Right cardiac atrium (tissue), 5 donors: ENCODE measurements at regions not wholly inside any gene's neighbourhood (a gene's known extent, or its start where the extent isn't known, plus 50 kb on each side); places are given as distances from the start of the nearest gene placed in this dataset.

Experiments
- ATAC-seq, 2 donors: fragments of 200-7000 bp; cut with Tn5 transposase; one replicate each; pipeline versions ENCODE4 v1.8.0 to v1.9.1; 2020; ENCODE audit warnings: moderate library complexity in 2 of 2, mild to moderate bottlenecking in 1 of 2
- DNase-seq, 3 donors: peaks; one replicate each; pipeline ENCODE4 v3.0.0-alpha.2; 2020
- H3K27ac ChIP-seq: one replicate; pipeline ENCODE4 v1.5.1; 2013; ENCODE audit warnings: mild to moderate bottlenecking, low read length, control low read depth, moderate library complexity
- H3K27me3 ChIP-seq: one replicate; pipeline ENCODE4 v1.6.1; 2013; ENCODE audit not compliant: control insufficient read depth, insufficient read depth
- H3K4me1 ChIP-seq: one replicate; pipeline ENCODE4 v1.6.1; 2013; ENCODE audit warnings: low read length; ENCODE audit not compliant: control insufficient read depth, insufficient read depth
- H3K4me3 ChIP-seq: one replicate; pipeline ENCODE4 v1.5.1; 2013; ENCODE audit warnings: low read length, control low read depth
- H3K9me3 ChIP-seq: one replicate; pipeline ENCODE4 v1.6.1; 2013; ENCODE audit warnings: low read length; ENCODE audit not compliant: control insufficient read depth
- WGBS: extraction: QIAGEN DNeasy Blood & Tissue Kit; methylation state at CpG from one replicate; pipeline ENCODE4 v1.1.7; 2013; 5-methylcytosine and 5-hydroxymethylcytosine counted together
- intact Hi-C, 4 donors: fragments of 100-400 bp; cut with DNase I; formaldehyde crosslinking; loops; one replicate each; pipeline versions ENCODE4 v1.11.0 to v1.14.0; 2022 to 2023
- donor health status: healthy with polysubstance abuse.
- donor health status: DM: no; HTN: yes; CAD: no.
- donor health status: DM: no; HTN: no; CAD: no.
- donor health status: DM: no; HTN: yes; CAD: no; lungs with severe emphysema.
- donor health status: DM: yes; HTN: yes; CAD: no.

- Histone ChIP-seq H3K9me3 (no peaks in the 10 kb centered on the region), H3K27ac (no peak overlapping the region), H3K4me3 (no peak overlapping the region), H3K27me3 (no peaks in the 10 kb centered on the region), H3K4me1 (no peaks in the 10 kb centered on the region)
- 45% methylated on average over 1 of the region's 1 CpG for WGBS
- ATAC-seq (no peak), DNase-seq (no peak)
- intact Hi-C loops, result no loop called here
Observed at GRCh38 chr14:36009643-36010042, 166.9 kb downstream of the PTCSC3 start.

GRCh38 chr14:36006623-36007022 is 169.9 kb downstream of the PTCSC3 start:
- ATAC-seq (no peak), DNase-seq (no peak)
- Histone ChIP-seq H3K9me3 (no peaks in the 10 kb centered on the region), H3K4me1 (no peaks in the 10 kb centered on the region), H3K27me3 (no peaks in the 10 kb centered on the region), H3K4me3 (no peak overlapping the region), H3K27ac (no peak overlapping the region)
- 77% methylated on average over 4 of the region's 4 CpGs for WGBS
- intact Hi-C loops, result no loop called here

DNA sequence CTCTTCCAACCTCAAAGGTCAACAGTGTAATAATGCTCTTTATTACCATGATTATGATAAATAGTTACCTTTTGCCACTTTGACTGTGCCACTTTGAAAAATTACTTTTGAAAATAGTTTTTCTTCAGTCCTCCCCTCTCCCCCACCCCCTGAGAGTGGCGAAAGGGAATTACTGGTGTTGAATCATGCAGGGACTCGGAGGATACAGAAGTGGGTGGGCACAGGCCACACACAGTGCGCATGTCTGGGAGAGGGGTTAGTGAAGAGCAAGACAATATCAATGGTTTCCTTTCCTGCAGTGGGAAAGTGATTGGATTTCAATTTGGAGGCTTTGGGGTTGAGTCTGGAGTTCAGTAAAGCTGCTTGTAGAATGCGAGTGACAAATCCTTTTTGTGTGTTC is 170.9 kb downstream of the PTCSC3 start:
- WGBS, result 77% methylated on average over 4 of the region's 4 CpGs
- H3K4me1 ChIP-seq, result no peaks in the 10 kb centered on the region
- ATAC-seq, result no peak
- H3K9me3 ChIP-seq, result no peaks in the 10 kb centered on the region
- no peak for DNase-seq
- H3K27me3 ChIP-seq, result no peaks in the 10 kb centered on the region
- intact Hi-C loops, result no loop called here
- H3K27ac ChIP-seq, result no peak overlapping the region
- H3K4me3 ChIP-seq, result no peak overlapping the region

DNA sequence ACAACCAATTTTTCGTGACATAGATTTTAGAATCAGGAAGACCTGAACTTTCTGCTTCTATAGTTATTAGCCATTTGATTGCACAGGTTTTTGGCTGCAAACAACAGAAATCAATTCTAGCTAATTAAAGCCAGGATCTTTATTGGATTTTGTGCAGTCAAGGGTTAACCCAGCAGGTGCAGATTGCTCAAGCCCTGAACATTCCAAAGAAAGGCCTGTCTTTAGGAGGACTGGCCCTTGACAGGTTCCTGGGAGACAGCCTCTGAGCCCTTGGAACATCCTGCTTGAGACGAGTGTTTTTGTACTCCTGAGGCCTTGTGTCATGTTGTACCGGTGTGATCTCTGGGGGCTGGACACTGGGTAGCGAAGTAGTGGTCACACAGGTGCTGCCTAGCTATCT is 174.6 kb downstream of the PTCSC3 start:
- Histone ChIP-seq H3K4me1 (no peaks in the 10 kb centered on the region), H3K4me3 (no peak overlapping the region), H3K27me3 (no peaks in the 10 kb centered on the region), H3K27ac (no peak overlapping the region), H3K9me3 (no peaks in the 10 kb centered on the region)
- ATAC-seq (no peak), DNase-seq (no peak)
- WGBS, result 76% methylated on average over 4 of the region's 4 CpGs
- intact Hi-C loops, result no loop called here

GRCh38 chr14:35999294-35999693 is 173.2 kb downstream of the BRMS1L start:
- H3K27ac ChIP-seq, result no peak overlapping the region
- no peaks in the 10 kb centered on the region for H3K9me3 ChIP-seq
- 88% methylated on average over 5 of the region's 5 CpGs for WGBS
- H3K4me3 ChIP-seq, result no peak overlapping the region
- intact Hi-C loops, result no loop called here
- ATAC-seq (no peak), DNase-seq (no peak)
- no peaks in the 10 kb centered on the region for H3K4me1 ChIP-seq
- H3K27me3 ChIP-seq, result no peaks in the 10 kb centered on the region

GRCh38 chr14:35998303-35998702 is 172.2 kb downstream of the BRMS1L start:
- Histone ChIP-seq H3K27me3 (no peaks in the 10 kb centered on the region), H3K27ac (no peak overlapping the region), H3K4me1 (no peaks in the 10 kb centered on the region), H3K9me3 (no peaks in the 10 kb centered on the region), H3K4me3 (no peak overlapping the region)
- no peak for ATAC-seq
- intact Hi-C loops, result no loop called here
- no peak for DNase-seq
- WGBS, result 84% methylated on average over 12 of the region's 12 CpGs

DNA sequence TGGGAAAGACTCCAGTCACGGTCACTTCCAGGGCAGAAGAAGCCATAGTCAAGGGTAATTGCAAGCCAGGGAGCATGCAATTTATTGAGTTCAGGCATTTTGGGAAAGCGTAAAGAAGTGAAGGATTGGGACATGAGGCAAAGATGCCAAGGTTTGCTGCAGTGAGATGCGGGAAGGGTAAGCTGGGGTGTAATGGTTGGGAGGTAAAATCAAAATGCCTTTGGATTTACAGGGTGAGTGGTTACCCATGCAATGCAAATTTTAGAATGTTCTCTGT is 167.5 kb downstream of the BRMS1L start:
- no peaks in the 10 kb centered on the region for H3K9me3 ChIP-seq
- H3K27ac ChIP-seq, result no peak overlapping the region
- H3K27me3 ChIP-seq, result no peaks in the 10 kb centered on the region
- ATAC-seq (no peak), DNase-seq (no peak)
- no peaks in the 10 kb centered on the region for H3K4me1 ChIP-seq
- 93% methylated on average over 3 of the region's 3 CpGs for WGBS
- intact Hi-C loops, result no loop called here
- H3K4me3 ChIP-seq, result no peak overlapping the region

DNA sequence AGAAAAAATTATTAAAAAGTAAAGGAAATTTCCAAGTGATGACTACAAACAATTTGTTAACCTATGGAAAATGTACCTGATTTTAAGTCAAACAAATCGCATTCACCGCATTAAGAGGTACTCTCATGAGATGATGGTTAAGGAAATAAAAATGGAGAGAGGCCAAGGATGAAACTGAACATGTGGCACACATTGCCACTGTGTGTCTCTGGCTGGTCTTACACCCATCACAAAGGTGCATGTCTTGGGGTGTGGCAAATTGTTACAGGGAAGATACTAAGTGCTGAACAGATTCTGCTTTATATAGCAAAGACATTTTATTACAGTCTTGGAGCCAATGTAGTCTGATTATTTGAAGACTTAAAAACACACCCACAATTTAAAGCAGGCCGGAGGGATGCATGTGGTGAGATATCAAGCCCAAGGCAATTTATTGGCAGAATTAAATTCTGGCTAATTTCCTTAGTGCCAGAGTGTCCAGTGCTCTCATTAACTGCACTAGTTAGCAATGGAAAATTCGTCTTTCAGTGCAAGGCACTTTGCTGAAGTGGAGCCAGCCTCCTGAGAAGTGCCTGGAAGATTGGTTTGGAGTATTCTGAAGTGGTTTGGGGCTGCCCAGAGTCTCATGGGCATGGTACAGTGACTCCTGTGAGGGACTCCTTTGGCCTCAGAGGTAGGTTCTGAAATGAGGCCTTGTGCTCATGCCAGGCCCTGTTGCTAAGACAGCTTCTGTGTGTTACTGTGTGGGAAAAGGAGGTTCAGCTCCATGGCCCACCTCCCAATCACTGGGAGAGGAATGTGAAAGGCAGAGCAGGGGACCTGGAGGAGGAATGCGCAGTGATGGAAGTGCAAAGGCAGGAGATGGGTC is 166.9 kb downstream of the BRMS1L start:
- no peaks in the 10 kb centered on the region for H3K9me3 ChIP-seq
- H3K4me3 ChIP-seq, result no peak overlapping the region
- no peak for ATAC-seq
- intact Hi-C loops, result no loop called here
- H3K27me3 ChIP-seq, result no peaks in the 10 kb centered on the region
- DNase-seq, result no peak
- WGBS, result 78% methylated on average over 5 of the region's 5 CpGs
- H3K27ac ChIP-seq, result no peak overlapping the region
- H3K4me1 ChIP-seq, result no peaks in the 10 kb centered on the region

DNA sequence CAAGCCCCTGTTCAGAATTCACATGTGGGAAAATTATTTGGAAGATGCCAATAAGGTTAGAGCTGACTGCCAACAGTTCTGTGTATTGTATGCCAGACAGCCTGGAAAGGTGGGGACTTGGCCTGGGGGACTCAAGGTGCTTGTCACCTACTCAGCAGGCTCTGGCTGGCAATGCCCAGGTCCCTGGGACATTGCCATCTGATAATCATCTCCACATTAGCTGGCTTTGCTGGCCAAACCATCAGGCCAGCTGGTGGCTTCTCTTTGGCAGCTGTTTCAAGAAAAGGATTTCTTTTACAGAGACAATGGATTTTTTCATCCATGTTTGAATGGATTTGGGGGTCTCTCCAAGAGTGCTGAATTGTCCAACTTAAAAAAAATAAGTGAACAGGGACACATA is 165.2 kb downstream of the BRMS1L start:
- Histone ChIP-seq H3K4me3 (no peak overlapping the region), H3K9me3 (no peaks in the 10 kb centered on the region), H3K4me1 (no peaks in the 10 kb centered on the region), H3K27me3 (no peaks in the 10 kb centered on the region), H3K27ac (no peak overlapping the region)
- no peak for DNase-seq
- no peak for ATAC-seq
- intact Hi-C loops, result no loop called here

DNA sequence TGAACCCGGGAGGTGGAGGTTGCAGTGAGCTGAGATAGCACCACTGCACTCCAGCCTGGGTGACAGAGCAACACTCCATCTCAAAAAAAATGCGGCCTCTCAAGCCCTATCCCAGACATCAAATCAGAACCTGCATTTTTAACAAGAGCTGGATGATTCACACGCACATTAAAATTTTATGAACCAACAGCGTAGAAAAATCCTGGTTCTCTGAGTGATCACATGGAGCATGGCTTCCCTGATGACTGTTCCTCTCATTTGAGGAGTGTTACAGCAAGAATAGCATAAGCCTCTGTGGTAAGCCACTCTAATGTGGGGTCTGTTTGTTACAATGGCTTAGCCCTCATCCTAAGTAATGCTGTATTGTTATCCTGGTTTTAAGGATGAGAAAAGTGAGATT is 163.6 kb downstream of the BRMS1L start:
- WGBS, result 95% methylated on average over 4 of the region's 4 CpGs
- intact Hi-C loops, result no loop called here
- H3K4me1 ChIP-seq, result no peaks in the 10 kb centered on the region
- no peak overlapping the region for H3K27ac ChIP-seq
- no peaks in the 10 kb centered on the region for H3K27me3 ChIP-seq
- H3K9me3 ChIP-seq, result no peaks in the 10 kb centered on the region
- H3K4me3 ChIP-seq, result no peak overlapping the region
- no peak for ATAC-seq
- DNase-seq, result no peak

- Histone ChIP-seq H3K9me3 (no peaks in the 10 kb centered on the region), H3K4me3 (no peak overlapping the region), H3K4me1 (no peaks in the 10 kb centered on the region), H3K27ac (no peak overlapping the region), H3K27me3 (no peaks in the 10 kb centered on the region)
- intact Hi-C loops, result no loop called here
- 81% methylated on average over 12 of the region's 12 CpGs for WGBS
- DNase-seq (no peak), ATAC-seq (no peak)
Observed at GRCh38 chr14:35988972-35989690, 163.0 kb downstream of the BRMS1L start.
